Stimulated activated CD4-positive, alpha-beta T cell treated with anti-CD3 and anti-CD28 coated beads, Interleukin-15, amount 100 ng/mL, for 24 hours (primary cell): ENCODE measurements at regions not wholly inside any gene's neighbourhood (a gene's known extent, or its start where the extent isn't known, plus 50 kb on each side); places are given as distances from the start of the nearest gene placed in this dataset.
"Not testable (repeated sequence)": the region's sequence is repeated elsewhere in the genome, so short reads cannot be mapped to it uniquely, and the experiment has no call there.

ENCODE experiments used
- DNase-seq: peaks from one replicate; pipeline ENCODE4 v3.0.0-alpha.2; 2020

DNA sequence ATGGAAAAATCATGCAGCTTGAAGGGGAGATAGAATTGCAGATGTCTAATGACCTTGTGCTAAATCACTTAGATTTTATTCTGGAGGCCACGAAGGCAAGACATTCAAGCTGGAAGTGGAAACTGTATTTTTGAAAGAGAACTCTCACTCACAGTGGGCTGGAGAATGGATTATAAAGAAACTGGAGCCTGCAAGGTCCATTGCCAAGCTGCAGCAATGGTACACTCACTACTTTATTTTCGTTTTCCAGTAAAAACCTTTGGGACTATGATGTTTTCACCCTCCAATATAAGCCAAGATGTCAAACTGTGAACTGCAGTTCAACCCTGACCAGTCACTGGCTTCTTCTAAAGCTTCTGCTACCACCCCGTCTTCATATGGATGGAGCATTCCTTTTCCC lies 62.0 kb downstream of the SKIDA1 start:
- no peak for DNase-seq

DNA sequence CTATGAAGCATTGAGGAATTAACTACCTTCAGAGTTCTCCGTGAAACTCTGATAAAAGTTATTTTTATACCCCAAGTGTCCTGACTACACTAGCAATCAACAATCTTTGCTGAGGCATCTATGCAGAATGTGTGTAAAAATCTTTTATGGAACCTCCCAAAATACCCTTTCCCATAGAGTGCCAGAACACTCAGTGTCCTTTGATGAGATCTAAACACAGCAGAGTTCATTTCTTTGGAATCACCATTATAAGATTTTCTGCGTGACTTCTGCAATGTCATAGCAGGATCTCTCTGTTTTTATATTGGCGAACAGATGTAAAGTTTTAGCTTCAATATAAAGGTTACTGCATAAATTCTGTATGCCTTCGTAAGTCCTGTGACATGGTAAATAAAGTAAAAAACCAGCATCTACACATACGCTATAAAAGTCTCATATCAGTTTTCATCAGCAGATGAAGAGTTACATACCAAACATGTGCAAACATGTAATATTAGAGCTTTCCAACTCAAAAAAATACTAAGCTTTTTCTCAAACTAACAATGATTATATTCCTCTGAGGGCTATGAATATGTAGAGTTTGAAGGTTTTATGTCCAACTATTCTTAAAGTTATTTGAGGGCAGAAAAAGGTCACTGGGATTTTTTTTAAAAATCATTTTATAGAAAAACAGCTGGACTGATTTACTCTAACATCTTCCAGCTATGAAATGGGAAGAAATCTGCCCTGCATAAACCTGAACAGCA lies 67.2 kb downstream of the SKIDA1 start:
- DNase-seq = no peak

DNA sequence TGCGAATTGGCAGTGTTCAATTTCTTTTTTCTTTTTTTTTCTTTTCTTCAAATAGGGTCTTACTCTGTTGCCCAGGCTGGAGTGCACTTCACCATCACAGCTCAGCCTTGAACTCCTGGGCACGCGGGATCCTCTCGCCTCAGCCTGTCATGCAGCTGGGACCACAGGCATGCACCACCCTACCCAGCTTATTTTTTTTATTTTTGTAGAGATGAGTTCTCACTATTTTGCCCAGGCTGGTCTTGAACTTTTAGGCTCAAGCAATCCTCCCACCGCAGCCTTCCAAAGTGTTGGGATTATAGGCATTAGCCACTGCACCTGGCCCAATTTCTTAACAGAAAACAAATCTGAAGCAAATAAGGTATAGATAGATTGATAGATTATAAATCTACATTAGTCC lies 69.3 kb downstream of the SKIDA1 start:
- DNase-seq = no peak

DNA sequence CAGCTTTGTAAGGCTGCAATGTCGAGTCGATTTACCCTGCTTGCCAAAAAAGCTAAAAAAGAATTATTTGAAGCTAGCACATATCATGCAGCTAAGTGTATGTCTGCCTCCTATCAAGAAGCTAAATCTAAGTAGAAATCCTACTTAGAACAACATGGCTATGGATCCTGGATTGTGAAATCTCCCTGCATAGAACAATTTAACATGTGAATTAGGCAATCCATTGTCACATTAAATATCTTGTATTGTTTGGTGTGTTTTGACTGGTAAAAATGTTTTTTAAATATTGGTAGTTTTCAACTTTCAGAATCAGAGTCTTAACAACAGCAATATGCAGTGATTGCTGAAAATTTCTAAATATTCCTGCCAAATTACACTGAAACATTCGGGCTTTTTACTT lies 73.3 kb downstream of the SKIDA1 start:
- DNase-seq = no peak

DNA sequence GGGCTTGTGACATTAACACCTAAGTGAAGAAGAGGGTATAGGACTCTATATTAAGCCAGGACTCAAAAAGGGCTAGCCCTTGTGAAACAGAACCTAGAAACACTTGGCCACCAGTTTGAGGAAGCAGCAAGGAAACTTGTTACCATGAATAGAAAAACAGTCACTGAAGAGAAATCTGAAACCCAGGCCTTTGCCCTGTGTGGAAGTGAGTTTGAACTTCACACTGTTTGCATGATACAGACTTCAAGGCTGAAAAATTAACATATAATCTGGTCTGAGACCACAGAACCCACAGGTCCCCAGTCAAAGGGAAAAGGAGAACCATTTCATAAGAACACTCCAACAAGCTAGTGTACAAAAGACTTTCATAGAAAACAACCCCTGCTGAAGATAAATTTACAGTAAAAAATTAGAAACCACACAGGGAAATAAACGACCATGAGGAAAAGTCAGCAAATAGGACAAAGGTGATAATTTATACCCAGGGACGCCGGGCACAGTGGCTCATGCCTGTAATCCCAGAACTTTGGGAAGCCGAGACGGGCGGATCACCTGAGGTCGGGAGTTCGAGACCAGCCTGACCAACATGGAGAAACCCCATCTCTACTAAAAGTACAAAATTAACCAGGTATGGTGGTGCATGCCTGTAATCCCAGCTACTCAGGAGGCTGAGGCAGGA lies 76.1 kb downstream of the SKIDA1 start:
- no peak for DNase-seq

DNA sequence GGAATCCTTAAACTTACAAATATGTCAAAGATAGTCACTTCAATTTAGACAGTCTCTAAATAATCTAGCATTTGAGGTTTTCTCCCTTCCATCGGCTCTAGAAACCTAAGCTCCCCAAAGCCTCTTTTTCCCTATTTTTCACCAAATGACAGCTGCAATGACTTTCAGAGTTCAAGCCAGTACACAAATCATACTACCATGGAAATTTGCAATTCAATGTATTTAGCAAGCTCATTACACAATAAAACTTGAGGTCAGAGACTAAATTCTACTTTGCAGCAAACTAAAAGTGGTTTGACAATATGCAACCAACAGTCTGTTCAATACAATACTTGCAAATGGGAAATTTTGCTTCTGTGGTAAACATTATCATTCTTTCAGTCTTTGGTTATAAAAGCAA lies 80.3 kb downstream of the SKIDA1 start:
- DNase-seq = no peak

DNA sequence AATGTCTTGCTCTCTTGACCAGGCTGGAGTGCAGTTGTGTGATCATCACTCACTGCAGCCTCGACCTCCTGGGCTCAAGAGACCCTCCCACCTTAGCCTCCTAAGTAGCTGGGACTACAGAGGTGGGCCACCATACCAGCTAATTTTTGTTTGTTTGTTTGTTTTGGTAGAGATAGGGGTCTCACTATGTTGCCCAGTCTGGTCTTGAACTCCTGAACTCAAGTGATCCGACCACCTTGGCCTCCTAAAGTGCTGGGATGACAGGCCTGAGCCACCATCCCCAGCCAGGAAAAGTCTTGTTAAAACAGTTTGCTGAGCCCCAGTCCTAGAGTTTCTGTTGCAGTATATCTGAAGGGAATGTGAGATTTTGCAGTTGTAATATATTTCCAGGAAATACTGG lies 83.9 kb downstream of the SKIDA1 start:
- DNase-seq = no peak

DNA sequence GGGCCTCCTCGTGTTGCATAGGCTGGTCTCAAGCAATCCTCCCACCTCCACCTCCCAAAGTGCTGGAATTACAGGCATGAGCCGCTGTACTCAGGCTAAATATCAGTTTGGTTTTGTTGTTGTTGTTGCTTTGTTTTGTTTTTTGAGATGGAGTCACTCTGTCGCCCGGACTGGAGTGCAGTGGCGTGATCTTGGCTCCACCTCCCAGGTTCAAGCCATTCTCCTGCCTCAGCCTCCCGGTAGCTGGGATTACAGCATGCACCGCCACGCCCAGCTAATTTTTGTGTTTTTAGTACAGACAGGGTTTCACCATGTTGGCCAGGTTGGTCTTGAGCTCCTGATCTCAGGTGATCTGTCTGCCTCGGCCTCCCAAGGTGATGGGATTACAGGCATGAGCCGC lies 86.6 kb downstream of the SKIDA1 start:
- DNase-seq = not testable (repeated sequence)

DNA sequence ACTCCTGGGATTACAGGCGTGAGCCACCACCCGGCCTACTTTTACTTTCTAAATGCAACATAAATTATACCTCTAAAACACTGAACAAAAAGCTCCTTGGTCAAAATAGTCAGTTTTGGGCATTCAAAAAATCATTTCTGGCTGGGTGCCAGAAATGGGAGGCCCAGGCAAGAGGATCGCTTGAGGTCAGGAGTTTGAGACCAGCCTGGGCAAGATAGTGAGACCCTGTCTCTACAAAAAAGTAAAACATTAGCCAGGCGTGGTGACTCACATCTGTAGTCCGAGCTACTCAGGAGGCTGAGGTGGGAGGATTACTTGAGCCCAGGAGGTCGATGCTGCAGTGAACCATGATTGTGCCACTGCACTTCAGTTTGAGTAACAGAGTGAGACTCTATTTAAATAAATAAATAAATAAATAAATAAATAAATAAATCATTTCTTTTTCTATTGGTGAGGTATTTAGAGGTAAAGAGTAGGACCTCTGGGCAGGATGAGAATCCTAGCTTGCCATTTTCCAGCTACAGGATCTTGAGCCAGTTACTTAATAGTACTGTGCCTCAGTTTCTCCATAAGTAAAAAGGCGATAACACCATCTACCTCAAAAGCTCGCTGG lies 87.6 kb downstream of the SKIDA1 start:
- no peak for DNase-seq

DNA sequence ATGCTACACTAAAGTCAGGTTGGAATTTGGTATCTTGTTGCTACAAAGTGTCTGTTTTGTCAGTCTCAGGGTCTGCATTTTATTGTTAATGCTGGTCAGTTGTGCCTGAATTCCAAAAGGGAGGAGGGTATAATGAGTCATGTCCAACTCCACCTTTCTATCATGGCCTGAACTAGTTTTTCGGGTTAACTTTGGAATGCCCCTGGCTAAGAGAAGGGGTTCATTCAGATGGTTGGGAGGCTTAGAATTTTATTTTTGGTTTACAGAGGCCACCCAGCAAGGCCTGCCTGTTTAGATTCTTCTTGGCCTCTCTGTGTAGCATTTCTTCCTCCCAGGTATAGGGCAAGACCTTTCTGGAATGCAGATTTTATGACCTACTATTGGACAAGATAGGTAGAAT lies 93.2 kb downstream of the SKIDA1 start:
- DNase-seq = no peak

DNA sequence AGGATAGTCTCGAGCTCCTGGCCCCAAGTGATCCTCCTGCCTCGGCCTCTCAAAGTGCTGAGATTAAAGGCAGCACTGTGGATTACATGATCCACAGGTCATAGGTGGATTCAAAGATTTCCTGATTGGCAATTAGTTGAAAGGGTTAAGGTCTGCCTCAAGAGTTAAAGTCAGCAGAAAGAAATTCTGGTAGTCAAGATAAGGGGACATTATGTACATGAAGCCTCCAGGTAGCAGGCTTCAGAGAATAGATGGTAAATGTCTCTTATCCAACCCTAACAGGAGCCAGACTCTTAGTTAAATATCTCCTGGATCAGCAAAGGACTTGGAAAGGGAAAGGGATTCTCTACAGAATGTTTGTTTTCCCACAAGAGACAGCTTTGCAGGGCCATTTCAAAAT lies 93.7 kb downstream of the SKIDA1 start:
- no peak for DNase-seq

DNA sequence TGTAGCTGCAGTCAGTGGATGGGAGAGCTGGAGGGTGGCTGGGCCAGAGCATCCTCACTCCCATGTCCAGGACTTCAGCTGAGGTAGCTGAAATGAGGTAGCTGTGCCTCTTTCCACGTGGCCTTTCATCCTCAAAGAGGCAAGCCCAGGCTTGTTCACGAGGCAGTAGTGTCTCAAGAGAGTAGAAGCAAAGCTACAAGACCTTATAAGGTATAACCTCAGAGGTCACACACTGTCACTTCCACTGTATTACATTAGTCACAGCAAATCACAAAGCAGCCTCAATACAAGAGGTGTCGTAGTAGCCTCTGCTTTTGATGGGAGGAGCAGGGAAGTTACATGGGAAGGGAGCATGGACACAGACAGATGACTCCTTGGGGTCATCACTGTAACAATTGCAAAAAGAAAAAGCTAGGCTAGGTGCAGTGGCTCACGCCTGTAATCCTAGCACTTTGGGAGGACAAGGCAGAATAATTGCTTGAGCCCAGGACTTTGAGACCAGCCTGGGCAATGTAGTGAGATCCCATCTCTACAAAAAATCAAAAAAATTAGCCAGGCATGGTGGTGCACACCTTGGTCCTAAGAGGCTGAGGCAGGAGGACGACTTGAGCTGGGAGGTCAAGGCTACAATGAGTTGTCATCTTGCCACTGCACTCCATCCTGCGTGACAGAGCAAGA lies 97.5 kb downstream of the SKIDA1 start:
- DNase-seq = no peak

DNA sequence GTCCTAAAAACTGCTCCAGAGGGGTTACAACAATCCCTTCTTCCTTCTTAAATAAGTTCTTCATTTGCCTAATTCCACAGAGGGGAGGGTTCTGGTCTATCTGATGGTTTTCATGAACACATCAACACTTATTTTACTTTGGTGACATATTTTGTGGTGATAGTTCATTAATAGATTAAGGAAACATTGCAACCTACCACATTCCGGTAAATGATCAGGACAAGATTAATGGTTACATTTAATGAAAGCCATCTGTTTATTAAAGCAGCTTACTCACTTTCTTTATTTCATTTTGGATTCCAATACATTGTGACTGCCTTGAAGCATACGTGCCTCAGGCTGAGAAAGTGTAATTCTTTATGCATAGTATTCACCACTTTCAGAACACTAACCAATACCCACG lies 101.0 kb downstream of the SKIDA1 start:
- no peak for DNase-seq

DNA sequence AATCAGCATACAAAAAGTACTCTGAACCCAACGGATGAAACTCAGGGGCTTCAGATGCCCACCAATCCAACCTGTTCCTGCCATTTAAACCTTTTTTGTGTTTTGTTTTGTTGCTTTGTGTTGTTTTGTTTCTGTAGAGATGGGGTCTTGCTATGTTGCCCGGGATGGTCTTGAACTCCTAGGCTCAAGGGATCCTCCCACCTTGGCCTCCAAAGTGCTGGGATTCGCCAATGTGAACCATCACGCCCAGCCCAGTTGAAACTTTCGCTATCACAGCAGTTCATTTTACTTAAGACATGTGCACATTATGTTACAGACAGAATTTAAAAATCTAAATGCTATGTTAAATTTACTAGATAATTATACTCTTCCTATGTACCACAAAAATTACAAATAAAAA lies 101.6 kb downstream of the SKIDA1 start:
- DNase-seq = no peak

DNA sequence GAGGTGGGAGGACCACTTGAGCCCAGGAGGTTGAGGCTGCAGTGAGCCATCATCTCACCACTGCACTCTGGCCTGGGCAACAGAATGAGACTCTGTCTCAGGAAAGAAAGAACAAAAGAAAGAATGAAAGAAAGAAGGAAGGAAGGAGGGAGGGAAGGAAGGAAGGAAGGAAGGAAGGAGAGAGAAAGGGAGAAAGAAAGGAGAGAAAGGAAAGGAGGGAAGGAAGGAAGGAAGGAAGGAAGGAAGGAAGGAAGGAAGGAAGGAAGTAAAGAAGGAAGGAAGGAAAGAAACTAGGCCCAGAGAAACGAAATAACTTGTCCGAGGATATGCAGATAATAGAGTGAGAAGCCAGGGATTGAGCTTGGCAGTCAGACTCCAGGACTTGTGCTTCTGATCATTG lies 102.1 kb downstream of the SKIDA1 start:
- no peak for DNase-seq

DNA sequence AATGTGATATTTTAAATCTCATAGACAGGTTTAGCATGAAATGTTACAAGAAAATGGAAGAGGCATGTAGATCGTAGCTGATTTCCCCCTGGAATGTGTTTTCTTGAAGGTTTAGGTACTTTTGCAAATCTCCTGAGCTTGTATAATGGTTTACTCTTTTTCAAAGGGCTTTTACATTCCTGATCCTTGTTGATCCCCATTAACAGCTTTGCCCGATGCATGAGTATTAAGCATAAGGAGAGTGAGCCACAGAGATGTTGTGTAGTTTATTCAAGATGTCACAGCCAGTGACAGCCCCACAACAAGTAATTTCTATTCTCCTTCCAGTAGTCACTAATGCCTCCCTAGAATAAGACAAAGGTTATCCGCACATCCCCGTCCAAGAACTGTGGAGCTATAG lies 103.7 kb downstream of the SKIDA1 start:
- no peak for DNase-seq

DNA sequence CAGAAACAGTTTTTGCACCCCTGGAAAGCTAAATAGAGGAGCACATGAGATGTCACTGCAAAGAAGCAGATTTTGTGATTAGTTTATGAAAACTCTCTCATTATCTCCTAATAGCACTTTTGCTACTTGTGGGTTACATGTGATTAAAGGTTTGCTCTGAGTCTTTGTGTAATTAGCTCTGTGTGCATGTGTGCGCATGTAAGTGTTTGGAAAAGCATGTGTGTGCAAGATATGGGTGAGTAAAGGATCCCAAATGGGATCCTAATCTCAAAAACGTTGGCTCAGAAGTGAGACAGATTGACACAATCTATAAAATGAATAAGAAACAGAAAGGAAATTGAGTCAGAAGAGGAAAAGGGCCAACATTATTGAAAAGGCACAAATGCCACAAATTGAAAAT lies 104.5 kb downstream of the SKIDA1 start:
- no peak for DNase-seq

DNA sequence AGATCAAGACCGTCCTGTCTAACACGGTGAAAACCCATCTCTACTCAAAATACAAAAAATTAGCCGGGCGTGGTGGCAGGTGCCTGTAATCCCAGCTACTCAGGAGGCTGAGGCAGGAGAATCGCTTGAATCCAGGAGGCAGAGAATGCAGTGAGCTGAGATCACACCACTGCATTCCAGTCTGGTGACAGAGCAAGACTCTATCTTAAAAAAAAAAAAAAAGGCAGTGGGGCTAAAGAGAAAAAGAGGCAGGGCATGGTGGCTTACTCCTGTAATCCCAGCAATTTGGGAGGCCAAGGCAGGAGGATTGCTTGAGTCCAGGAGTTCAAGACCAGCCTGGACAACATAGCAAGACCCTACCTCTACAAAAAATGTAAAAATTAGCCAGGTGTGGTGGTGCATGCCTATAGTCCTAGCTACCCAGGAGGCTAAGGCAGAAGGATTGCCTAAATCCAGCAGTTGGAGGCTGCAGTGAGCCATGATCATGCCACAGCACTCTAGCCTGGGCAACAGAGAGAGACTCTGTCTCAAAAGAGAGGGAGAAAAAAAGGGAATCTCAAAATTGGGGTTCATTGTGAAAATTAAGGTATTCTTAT lies 106.4 kb downstream of the SKIDA1 start:
- DNase-seq = not testable (repeated sequence)

DNA sequence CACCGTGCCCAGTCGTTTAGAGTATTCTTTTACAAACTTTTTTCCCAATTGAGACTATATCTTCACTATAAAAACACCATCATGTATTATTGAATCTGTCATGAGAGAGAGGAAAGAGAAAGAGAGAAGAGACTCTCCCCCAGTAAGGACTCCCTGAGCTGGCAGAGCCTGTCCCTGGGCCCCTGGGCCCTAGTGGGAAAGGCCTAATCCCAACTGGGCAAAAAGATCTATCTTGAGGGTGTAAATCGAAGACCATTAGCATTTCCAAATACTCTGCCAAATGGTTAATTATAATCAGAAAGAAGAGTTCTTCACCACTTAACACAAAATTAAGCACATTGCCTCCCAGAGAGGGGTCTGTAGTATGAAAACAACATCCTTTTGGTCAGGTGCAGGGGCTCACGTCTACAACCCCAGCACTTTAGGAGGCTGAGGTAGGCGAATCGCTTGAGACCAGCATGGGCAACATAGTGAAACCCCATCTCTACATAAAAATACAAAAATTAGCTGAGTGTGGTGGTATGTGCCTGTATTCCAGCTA lies 108.2 kb downstream of the SKIDA1 start:
- DNase-seq = no peak

DNA sequence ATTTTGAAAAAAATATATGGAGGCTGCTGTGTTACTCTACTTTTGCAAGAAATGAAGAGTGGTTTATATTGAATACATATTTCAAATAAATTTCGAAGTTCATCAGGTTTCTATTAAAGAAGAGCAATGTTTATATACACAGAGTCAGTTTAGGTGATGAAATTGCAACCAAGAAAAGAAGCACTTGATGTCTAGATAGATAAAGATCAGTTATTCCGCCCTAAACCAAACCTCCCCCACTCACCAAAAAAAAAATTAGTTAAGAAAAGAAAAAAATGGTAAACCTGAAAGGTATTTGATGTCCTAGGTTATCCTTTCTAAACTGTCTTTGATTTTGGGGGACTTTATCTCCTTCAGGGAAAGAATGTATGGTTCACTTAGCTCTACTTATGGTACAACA lies 111.8 kb downstream of the SKIDA1 start:
- no peak for DNase-seq

DNA sequence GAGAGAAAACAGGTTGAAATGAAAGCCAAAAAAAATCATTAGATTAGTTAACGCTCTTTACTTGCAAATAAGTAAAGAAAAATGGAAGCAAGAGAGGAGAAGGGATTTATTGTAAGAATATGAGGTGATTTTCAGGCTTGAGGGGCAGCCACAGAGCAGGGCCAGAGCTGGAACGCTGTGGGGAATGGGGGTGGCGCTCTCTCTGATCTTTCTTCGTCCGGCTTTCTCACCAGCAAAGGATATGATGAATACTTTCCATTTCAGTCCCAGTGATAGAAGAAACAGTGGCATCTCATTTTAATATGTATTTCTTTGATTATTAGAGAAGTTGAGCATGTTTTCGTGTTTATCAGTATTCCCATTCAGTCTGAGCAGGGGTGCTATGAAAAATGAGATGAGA lies 112.2 kb downstream of the SKIDA1 start:
- DNase-seq = no peak

DNA sequence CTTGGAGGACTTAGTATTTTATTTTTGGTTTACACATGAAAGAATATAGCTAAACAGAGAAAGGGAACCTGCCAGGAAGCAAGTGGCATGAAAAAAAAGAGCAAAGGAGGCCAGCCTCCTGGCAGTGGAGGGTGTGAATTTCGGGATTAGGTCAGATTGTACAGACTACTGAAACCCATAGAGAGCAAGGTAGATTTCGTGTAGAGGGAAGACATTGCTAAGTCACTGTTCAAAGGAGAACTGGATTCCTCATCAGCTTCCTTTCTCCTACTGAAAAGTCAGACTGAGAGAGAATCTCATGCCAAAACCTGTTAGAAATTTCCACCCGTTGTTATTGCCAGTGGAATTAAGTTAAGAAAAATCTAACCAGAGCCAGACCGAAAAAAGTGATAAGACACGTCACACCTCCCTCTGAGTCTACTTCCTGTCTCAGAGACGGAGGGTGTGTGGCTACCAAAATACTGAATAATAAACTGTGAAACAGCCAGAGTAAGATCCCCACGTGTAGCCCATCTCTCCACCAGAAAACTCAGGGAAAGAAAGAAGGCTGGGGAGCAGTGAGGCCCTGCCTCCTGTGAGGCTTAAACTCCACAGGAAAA lies 118.8 kb downstream of the SKIDA1 start:
- DNase-seq = peak; percentile 35

DNA sequence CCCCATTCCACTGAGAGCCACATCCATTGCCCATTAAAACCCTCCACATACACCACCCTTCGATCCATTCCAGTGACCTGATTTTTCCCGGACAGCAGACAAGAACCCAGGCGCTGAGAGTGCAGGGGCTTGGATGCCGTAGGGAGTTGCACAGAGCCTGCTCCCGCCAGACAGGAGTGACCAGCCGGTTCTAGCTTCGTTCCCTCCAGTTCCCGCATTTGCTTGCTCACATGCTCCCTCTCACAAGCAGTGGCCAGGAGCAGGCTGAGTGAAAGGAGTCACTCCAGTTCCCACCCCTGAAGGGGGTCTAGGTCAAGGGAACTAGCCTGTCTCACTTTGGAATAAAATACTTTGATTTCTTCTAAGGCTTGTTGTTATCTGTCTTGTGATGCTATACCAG lies 119.5 kb downstream of the SKIDA1 start:
- no peak for DNase-seq
